Gastrocnemius medialis (tissue), 4 donors: ENCODE measurements at regions not wholly inside any gene's neighbourhood (a gene's known extent, or its start where the extent isn't known, plus 50 kb on each side); places are given as distances from the start of the nearest gene placed in this dataset.

Experiments
- ATAC-seq, 2 donors: fragments of 150-250 bp; one replicate each; pipeline ENCODE4 v1.9.1; 2016
- DNase-seq, 2 donors: peaks; one replicate each; pipeline ENCODE4 v3.0.0-alpha.2; 2019
- H3K27ac ChIP-seq, 4 donors: fragments of 200-600 bp; sonication (generic); 1 replicate in 1 of 4; 2 replicates in 3 of 4; pipeline ENCODE4 v1.5.1; 2016 to 2018; ENCODE audit warnings: mild to moderate bottlenecking in 2 of 4, moderate library complexity in 1 of 4
- H3K27me3 ChIP-seq, 3 donors: fragments of 200-600 bp; sonication (generic) in 2 of 3; 1 replicate in 1 of 3; 2 replicates in 2 of 3; pipeline versions ENCODE4 v1.5.1 to v1.6.0; 2016 to 2019; ENCODE audit warnings: mild to moderate bottlenecking in 1 of 3, moderate library complexity in 1 of 3
- H3K36me3 ChIP-seq, 2 donors: fragments of 200-600 bp; sonication (generic) in 1 of 2; one replicate each; pipeline ENCODE4 v1.5.1; 2017 to 2018
- H3K4me1 ChIP-seq, 2 donors: fragments of 200-600 bp; sonication (generic) in 1 of 2; one replicate each; pipeline ENCODE4 v1.5.1; 2016 to 2017; ENCODE audit warnings: mild to moderate bottlenecking in 2 of 2
- H3K4me3 ChIP-seq, 4 donors: fragments of 200-600 bp; sonication (generic) in 3 of 4; 1 replicate in 1 of 4; 2 replicates in 3 of 4; pipeline ENCODE4 v1.5.1; 2016 to 2019; ENCODE audit warnings: mild to moderate bottlenecking in 2 of 4
- H3K9me3 ChIP-seq, 3 donors: fragments of 200-600 bp; sonication (generic) in 2 of 3; 1 replicate in 1 of 3; 2 replicates in 2 of 3; pipeline ENCODE4 v1.5.1; 2016 to 2019
- CTCF ChIP-seq, 5 experiments: fragments of 450-650 bp in 3 of 5; fragments of 200-600 bp in 2 of 5; sonication (generic) in 2 of 5; IDR thresholded peaks in 4 of 5; conservative IDR thresholded peaks in 1 of 5; 1 replicate in 4 of 5; 2 replicates in 1 of 5; pipeline ENCODE4 v1.5.1; 2016 to 2019; ENCODE audit warnings: antibody characterized with exemption in 5 of 5, mild to moderate bottlenecking in 3 of 5, moderate library complexity in 3 of 5
- POLR2A ChIP-seq, 2 donors: fragments of 450-650 bp; IDR thresholded peaks; one replicate each; pipeline ENCODE4 v1.6.1; 2017; ENCODE audit warnings: antibody characterized with exemption in 2 of 2, mild to moderate bottlenecking in 2 of 2, moderate library complexity in 2 of 2
- in situ Hi-C, 4 donors: fragments of 200-750 bp; cut with MboI; loops; one replicate each; pipeline versions ENCODE4 v1.15.0 to v1.8.0; 2017; ENCODE audit warnings: low sequenced_read_pairs in 4 of 4
- intact Hi-C: fragments of 100-400 bp; cut with DNase I; formaldehyde crosslinking; loops from one replicate; pipeline ENCODE4 v1.15.1; 2023; ENCODE audit warnings: low total_unique reads

GRCh38 chr2:59428940-59429339 is 1124.5 kb downstream of the BCL11A start:
- no peaks in the 10 kb centered on the region for H3K27me3 ChIP-seq
- H3K4me1 ChIP-seq, result no peaks in the 10 kb centered on the region
- H3K36me3 ChIP-seq, result no peaks in the 10 kb centered on the region
- H3K4me3 ChIP-seq, result no peak overlapping the region
- no peak overlapping the region for H3K27ac ChIP-seq
- intact Hi-C loops, result no loop called here
- in situ Hi-C loops, result no loop called here
- TF ChIP-seq POLR2A (IDR thresholded peaks at IDR 0.05) (no peak), CTCF (IDR thresholded peaks at IDR 0.05 in 4 of 5, conservative IDR thresholded peaks at IDR 0.05 in 1 of 5) (no peak)
- ATAC-seq (no peak), DNase-seq (no peak)
- no peaks in the 10 kb centered on the region for H3K9me3 ChIP-seq

- no peak overlapping the region for H3K27ac ChIP-seq
- intact Hi-C loops (no loop called here), in situ Hi-C loops (no loop called here)
- ATAC-seq (no peak), DNase-seq (no peak)
- no peaks in the 10 kb centered on the region for H3K9me3 ChIP-seq
- TF ChIP-seq POLR2A (IDR thresholded peaks at IDR 0.05) (no peak), CTCF (IDR thresholded peaks at IDR 0.05 in 4 of 5, conservative IDR thresholded peaks at IDR 0.05 in 1 of 5) (no peak)
- no peaks in the 10 kb centered on the region for H3K27me3 ChIP-seq
- no peak overlapping the region for H3K4me3 ChIP-seq
- H3K36me3 ChIP-seq, result no peaks in the 10 kb centered on the region
- H3K4me1 ChIP-seq, result no peaks in the 10 kb centered on the region
Measured at GRCh38 chr2:59427980-59428379, 1125.5 kb downstream of the BCL11A start.

- in situ Hi-C loops, result no loop called here
Measured at GRCh38 chr2:59425247-59425646, 1128.2 kb downstream of the BCL11A start.

GRCh38 chr2:59413751-59414570 is 1139.5 kb downstream of the BCL11A start:
- H3K4me1 ChIP-seq, result no peaks in the 10 kb centered on the region
- H3K27ac ChIP-seq, result no peak overlapping the region
- H3K27me3 ChIP-seq, result peaks cover 0 to under 1% (median 0%) of the 10 kb centered on the region in 3 donors
- intact Hi-C loops (no loop called here), in situ Hi-C loops (no loop called here)
- DNase-seq (no peak), ATAC-seq (no peak)
- TF ChIP-seq CTCF (IDR thresholded peaks at IDR 0.05 in 4 of 5, conservative IDR thresholded peaks at IDR 0.05 in 1 of 5) (no peak), POLR2A (IDR thresholded peaks at IDR 0.05) (no peak)
- no peak overlapping the region for H3K4me3 ChIP-seq
- peaks cover 0 to 7% (median 0%) of the 10 kb centered on the region in 3 donors for H3K9me3 ChIP-seq
- no peaks in the 10 kb centered on the region for H3K36me3 ChIP-seq

More at GRCh38 chr2:59425247-59425646, 1128.2 kb downstream of the BCL11A start:
- intact Hi-C loops, result no loop called here
- DNase-seq, result no peak
- H3K27me3 ChIP-seq, result no peaks in the 10 kb centered on the region
- no peak for ATAC-seq
- no peak overlapping the region for H3K4me3 ChIP-seq
- no peak overlapping the region for H3K27ac ChIP-seq
- no peaks in the 10 kb centered on the region for H3K4me1 ChIP-seq
- TF ChIP-seq POLR2A (IDR thresholded peaks at IDR 0.05) (no peak), CTCF (IDR thresholded peaks at IDR 0.05 in 4 of 5, conservative IDR thresholded peaks at IDR 0.05 in 1 of 5) (no peak)
- H3K36me3 ChIP-seq, result no peaks in the 10 kb centered on the region
- no peaks in the 10 kb centered on the region for H3K9me3 ChIP-seq
